Osteocyte (in vitro differentiated cells): ENCODE measurements at regions not wholly inside any gene's neighbourhood (a gene's known extent, or its start where the extent isn't known, plus 50 kb on each side); places are given as distances from the start of the nearest gene placed in this dataset.

Source experiments
- DNase-seq: peaks from one replicate; pipeline ENCODE4 v3.0.0; 2021; ENCODE audit warnings: mixed read lengths; ENCODE audit not compliant: unreplicated experiment; ENCODE audit errors: extremely low spot score
- H3K27ac Mint-ChIP-seq: one replicate; pipeline ENCODE4 v1.8.0; 2021; ENCODE audit warnings: mild to moderate bottlenecking, mixed read lengths; ENCODE audit not compliant: unreplicated experiment
- H3K27me3 Mint-ChIP-seq: one replicate; pipeline ENCODE4 v1.8.0; 2021; ENCODE audit warnings: mixed read lengths; ENCODE audit not compliant: unreplicated experiment
- H3K36me3 Mint-ChIP-seq: one replicate; pipeline ENCODE4 v1.8.0; 2021; ENCODE audit warnings: mixed read lengths; ENCODE audit not compliant: unreplicated experiment
- H3K4me1 Mint-ChIP-seq: one replicate; pipeline ENCODE4 v1.8.0; 2021; ENCODE audit warnings: mixed read lengths; ENCODE audit not compliant: unreplicated experiment
- H3K4me3 Mint-ChIP-seq: one replicate; pipeline ENCODE4 v1.8.0; 2021; ENCODE audit warnings: mild to moderate bottlenecking, moderate library complexity, mixed read lengths; ENCODE audit not compliant: unreplicated experiment
- H3K9me3 Mint-ChIP-seq: one replicate; pipeline ENCODE4 v1.8.0; 2021; ENCODE audit warnings: mixed read lengths; ENCODE audit not compliant: unreplicated experiment
- CTCF ChIP-seq: fragments of 200-600 bp; sonication (generic); IDR thresholded peaks from 2 replicates; pipeline ENCODE4 v1.5.0; 2021; ENCODE audit warnings: antibody characterized with exemption, mild to moderate bottlenecking, moderate library complexity

- no peaks in the 10 kb centered on the region for H3K27me3 Mint-ChIP-seq
- no peaks in the 10 kb centered on the region for H3K36me3 Mint-ChIP-seq
- H3K9me3 Mint-ChIP-seq: no peaks in the 10 kb centered on the region
- H3K4me3 Mint-ChIP-seq: no peak overlapping the region
- no peak for DNase-seq
- no peak overlapping the region for H3K27ac Mint-ChIP-seq
- H3K4me1 Mint-ChIP-seq: no peaks in the 10 kb centered on the region
- no peak for TF ChIP-seq CTCF
Observed at GRCh38 chr5:6046296-6046967, 331.9 kb downstream of the MED10 start.

- TF ChIP-seq CTCF: no peak
- no peaks in the 10 kb centered on the region for H3K36me3 Mint-ChIP-seq
- no peak overlapping the region for H3K27ac Mint-ChIP-seq
- no peaks in the 10 kb centered on the region for H3K27me3 Mint-ChIP-seq
- no peak for DNase-seq
- H3K9me3 Mint-ChIP-seq: no peaks in the 10 kb centered on the region
- H3K4me1 Mint-ChIP-seq: no peaks in the 10 kb centered on the region
- no peak overlapping the region for H3K4me3 Mint-ChIP-seq
Observed at GRCh38 chr5:6043491-6044310, 334.6 kb downstream of the MED10 start.

- Mint-ChIP-seq H3K27ac (no peak overlapping the region), H3K4me1 (no peaks in the 10 kb centered on the region), H3K9me3 (no peaks in the 10 kb centered on the region), H3K27me3 (no peaks in the 10 kb centered on the region), H3K36me3 (no peaks in the 10 kb centered on the region), H3K4me3 (no peak overlapping the region)
- TF ChIP-seq CTCF: no peak
- no peak for DNase-seq
Observed at GRCh38 chr5:6041977-6042550, 336.3 kb downstream of the MED10 start.

GRCh38 chr5:6039111-6039510 lies 339.2 kb downstream of the MED10 start:
- no peak overlapping the region for H3K4me3 Mint-ChIP-seq
- H3K27me3 Mint-ChIP-seq: no peaks in the 10 kb centered on the region
- no peaks in the 10 kb centered on the region for H3K9me3 Mint-ChIP-seq
- H3K27ac Mint-ChIP-seq: no peak overlapping the region
- H3K4me1 Mint-ChIP-seq: no peaks in the 10 kb centered on the region
- no peaks in the 10 kb centered on the region for H3K36me3 Mint-ChIP-seq
- no peak for TF ChIP-seq CTCF
- no peak for DNase-seq

- no peak for TF ChIP-seq CTCF
- no peaks in the 10 kb centered on the region for H3K4me1 Mint-ChIP-seq
- no peak overlapping the region for H3K4me3 Mint-ChIP-seq
- peaks cover 18% of the 10 kb centered on the region for H3K9me3 Mint-ChIP-seq
- DNase-seq: no peak
- H3K27me3 Mint-ChIP-seq: no peaks in the 10 kb centered on the region
- no peaks in the 10 kb centered on the region for H3K36me3 Mint-ChIP-seq
- no peak overlapping the region for H3K27ac Mint-ChIP-seq
Observed at GRCh38 chr5:6036006-6036405, 342.3 kb downstream of the MED10 start.
